Heart left ventricle (tissue), 16 donors: ENCODE measurements at regions not wholly inside any gene's neighbourhood (a gene's known extent, or its start where the extent isn't known, plus 50 kb on each side); places are given as distances from the start of the nearest gene placed in this dataset.

Experiments
- ATAC-seq, 4 donors: fragments of 200-7000 bp; cut with Tn5 transposase; one replicate each; pipeline ENCODE4 v1.9.1; 2020 to 2022; ENCODE audit warnings: moderate library complexity in 4 of 4, mild to moderate bottlenecking in 3 of 4, moderate number of reproducible peaks in 1 of 4
- DNase-seq, 5 donors: peaks; one replicate each; pipeline ENCODE4 v3.0.0-alpha.2; 2020
- H3K27ac ChIP-seq, 12 donors: fragments of 200-600 bp; sonication (generic) in 4 of 12; one replicate each; pipeline versions ENCODE4 v1.5.0 to v1.8.0; 2016 to 2022; ENCODE audit warnings: mild to moderate bottlenecking in 2 of 12
- H3K27me3 ChIP-seq, 9 donors: fragments of 200-600 bp; sonication (generic) in 2 of 9; one replicate each; pipeline versions ENCODE4 v1.5.1 to v1.8.0; 2016 to 2022; ENCODE audit warnings: mild to moderate bottlenecking in 3 of 9
- H3K36me3 ChIP-seq, 9 donors: fragments of 200-600 bp; sonication (generic) in 2 of 9; one replicate each; pipeline versions ENCODE4 v1.5.0 to v1.8.0; 2018 to 2022; ENCODE audit warnings: mild to moderate bottlenecking in 2 of 9
- H3K4me1 ChIP-seq, 12 donors: fragments of 200-600 bp; sonication (generic) in 4 of 12; one replicate each; pipeline versions ENCODE4 v1.5.0 to v1.8.0; 2016 to 2022; ENCODE audit warnings: mild to moderate bottlenecking in 3 of 12
- H3K4me3 ChIP-seq, 12 donors: fragments of 200-600 bp; sonication (generic) in 4 of 12; one replicate each; pipeline versions ENCODE4 v1.5.0 to v1.8.0; 2017 to 2022; ENCODE audit warnings: mild to moderate bottlenecking in 9 of 12, moderate library complexity in 4 of 12
- H3K9me3 ChIP-seq, 12 donors: fragments of 200-600 bp; sonication (generic) in 4 of 12; one replicate each; pipeline versions ENCODE4 v1.5.0 to v1.8.0; 2016 to 2022; ENCODE audit warnings: mild to moderate bottlenecking in 1 of 12
- POLR2A ChIP-seq, 2 donors: fragments of 450-650 bp; IDR thresholded peaks; one replicate each; pipeline ENCODE4 v1.6.1; 2017; ENCODE audit warnings: antibody characterized with exemption in 2 of 2, mild to moderate bottlenecking in 2 of 2, moderate library complexity in 2 of 2
- WGBS, 4 donors: extraction: QIAGEN DNeasy Blood & Tissue Kit in 2 of 4; methylation state at CpG; one replicate each; pipeline versions ENCODE4 v1.1.5 to v1.1.7; 2013 to 2018; 5-methylcytosine and 5-hydroxymethylcytosine counted together
- intact Hi-C, 10 donors: fragments of 100-400 bp; cut with DNase I; formaldehyde crosslinking; loops; one replicate each; pipeline versions ENCODE4 v1.11.1 to v1.14.2; 2022
- TF ChIP-seq, protein P1 (sequence below), 12 donors: fragments of 200-600 bp; sonication (generic) in 4 of 12; IDR thresholded peaks; one replicate each; pipeline versions ENCODE4 v1.5.0 to v1.8.0; 2018 to 2022; ENCODE audit warnings: antibody characterized with exemption in 12 of 12, mild to moderate bottlenecking in 5 of 12
- donor health status: ischemic (EF 13 %, LVEDD 7.1; RV severe dilation, severe dysfunction).
- donor health status: healthy with polysubstance abuse.
- donor health status: DM: no; HTN: yes; CAD: no.
- donor health status: DM: no; HTN: no; CAD: no.
- donor health status: ischemic (EF 25% LVEDD 6.9; RV normal size, moderate dysfunction).
- donor health status: ischemic (EF 25% LVEDD 5.7; RV mildly dilated, moderate dysfunction).
- donor health status: healthy.
- donor health status: DM: yes; HTN: yes; CAD: no.
- donor health status: ischemic (EF 35%, LVEDD 5.7; RV mildly dilated, moderate dysfunction).
- donor health status: nonischemic (EF 11% LVEDD 7.7; RV severe dilation, severe dysfunction).
- donor health status: DM: yes; HTN: yes; CAD: no.
- donor health status: PGD.
- donor health status: ischemic (EF 29% LVEDD 5.4; RV normal size, mild dysfunction).
- donor health status: nonischemic (EF 23%, LVEDD 6.1; RV moderate dilation, normal function).

GRCh38 chr13:106115081-106115480 is 420.4 kb downstream of the EFNB2 start:
- DNase-seq (no peak), ATAC-seq (no peak)
- 93 to 96% (median 95%) methylated on average over 2 of the region's 2 CpGs for WGBS, 4 donors

DNA sequence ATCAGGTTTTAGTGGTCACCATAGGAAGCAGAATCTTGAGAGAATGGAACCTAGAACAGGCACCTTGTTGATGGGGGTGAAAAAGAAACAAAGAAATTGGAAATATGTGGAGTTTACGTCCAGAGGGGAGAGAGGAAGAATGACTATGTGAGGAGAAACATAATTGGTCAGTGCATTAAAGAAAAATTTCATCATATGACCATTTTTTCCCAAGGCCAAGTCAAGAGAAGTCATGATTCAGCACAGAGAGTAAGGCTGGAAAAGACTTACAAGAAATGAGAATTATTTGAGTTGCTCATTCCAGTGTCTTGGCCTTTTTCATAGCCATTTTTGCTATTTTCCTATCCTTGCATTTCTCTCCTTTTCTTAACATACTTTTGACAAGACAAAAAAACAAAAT is 421.7 kb downstream of the EFNB2 start:
- ATAC-seq (no peak), DNase-seq (no peak)
- no peaks in the 10 kb centered on the region for H3K36me3 ChIP-seq
- H3K9me3 ChIP-seq = no peaks in the 10 kb centered on the region
- H3K4me3 ChIP-seq = no peak overlapping the region
- no peak for TF ChIP-seq POLR2A (IDR thresholded peaks at IDR 0.05)
- TF ChIP-seq, protein P1, sequence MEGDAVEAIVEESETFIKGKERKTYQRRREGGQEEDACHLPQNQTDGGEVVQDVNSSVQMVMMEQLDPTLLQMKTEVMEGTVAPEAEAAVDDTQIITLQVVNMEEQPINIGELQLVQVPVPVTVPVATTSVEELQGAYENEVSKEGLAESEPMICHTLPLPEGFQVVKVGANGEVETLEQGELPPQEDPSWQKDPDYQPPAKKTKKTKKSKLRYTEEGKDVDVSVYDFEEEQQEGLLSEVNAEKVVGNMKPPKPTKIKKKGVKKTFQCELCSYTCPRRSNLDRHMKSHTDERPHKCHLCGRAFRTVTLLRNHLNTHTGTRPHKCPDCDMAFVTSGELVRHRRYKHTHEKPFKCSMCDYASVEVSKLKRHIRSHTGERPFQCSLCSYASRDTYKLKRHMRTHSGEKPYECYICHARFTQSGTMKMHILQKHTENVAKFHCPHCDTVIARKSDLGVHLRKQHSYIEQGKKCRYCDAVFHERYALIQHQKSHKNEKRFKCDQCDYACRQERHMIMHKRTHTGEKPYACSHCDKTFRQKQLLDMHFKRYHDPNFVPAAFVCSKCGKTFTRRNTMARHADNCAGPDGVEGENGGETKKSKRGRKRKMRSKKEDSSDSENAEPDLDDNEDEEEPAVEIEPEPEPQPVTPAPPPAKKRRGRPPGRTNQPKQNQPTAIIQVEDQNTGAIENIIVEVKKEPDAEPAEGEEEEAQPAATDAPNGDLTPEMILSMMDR (IDR thresholded peaks at IDR 0.05) = no peak
- 89 to 100% (median 97%) methylated on average over 1 of the region's 1 CpG for WGBS, 4 donors
- intact Hi-C loops = no loop called here
- no peak overlapping the region for H3K27ac ChIP-seq
- H3K4me1 ChIP-seq = peaks cover 0 to 11% (median 0%) of the 10 kb centered on the region in 12 donors
- peaks cover 0 to 3% (median 0%) of the 10 kb centered on the region in 9 donors for H3K27me3 ChIP-seq

More at GRCh38 chr13:106115081-106115480, 420.4 kb downstream of the EFNB2 start:
- Histone ChIP-seq H3K9me3 (no peaks in the 10 kb centered on the region), H3K4me3 (no peak overlapping the region), H3K27me3 (peaks cover 0 to 3% (median 0%) of the 10 kb centered on the region in 9 donors), H3K36me3 (no peaks in the 10 kb centered on the region), H3K27ac (no peak overlapping the region), H3K4me1 (peaks cover 0 to 12% (median 0%) of the 10 kb centered on the region in 12 donors)
- intact Hi-C loops = no loop called here
- TF ChIP-seq, protein P1 (IDR thresholded peaks at IDR 0.05) = no peak
- no peak for TF ChIP-seq POLR2A (IDR thresholded peaks at IDR 0.05)

GRCh38 chr13:106112191-106112590 is 423.3 kb downstream of the EFNB2 start:
- Histone ChIP-seq H3K4me1 (peaks cover 0 to 5% (median 0%) of the 10 kb centered on the region in 12 donors), H3K27me3 (peaks cover 0 to 3% (median 0%) of the 10 kb centered on the region in 9 donors), H3K27ac (no peak overlapping the region), H3K4me3 (no peak overlapping the region), H3K9me3 (no peaks in the 10 kb centered on the region), H3K36me3 (no peaks in the 10 kb centered on the region)
- intact Hi-C loops = no loop called here
- TF ChIP-seq, protein P1 (IDR thresholded peaks at IDR 0.05) = no peak
- no peak for TF ChIP-seq POLR2A (IDR thresholded peaks at IDR 0.05)
- DNase-seq (no peak), ATAC-seq (no peak)
- WGBS, 4 donors = 83 to 91% (median 87%) methylated on average over 3 of the region's 3 CpGs

DNA sequence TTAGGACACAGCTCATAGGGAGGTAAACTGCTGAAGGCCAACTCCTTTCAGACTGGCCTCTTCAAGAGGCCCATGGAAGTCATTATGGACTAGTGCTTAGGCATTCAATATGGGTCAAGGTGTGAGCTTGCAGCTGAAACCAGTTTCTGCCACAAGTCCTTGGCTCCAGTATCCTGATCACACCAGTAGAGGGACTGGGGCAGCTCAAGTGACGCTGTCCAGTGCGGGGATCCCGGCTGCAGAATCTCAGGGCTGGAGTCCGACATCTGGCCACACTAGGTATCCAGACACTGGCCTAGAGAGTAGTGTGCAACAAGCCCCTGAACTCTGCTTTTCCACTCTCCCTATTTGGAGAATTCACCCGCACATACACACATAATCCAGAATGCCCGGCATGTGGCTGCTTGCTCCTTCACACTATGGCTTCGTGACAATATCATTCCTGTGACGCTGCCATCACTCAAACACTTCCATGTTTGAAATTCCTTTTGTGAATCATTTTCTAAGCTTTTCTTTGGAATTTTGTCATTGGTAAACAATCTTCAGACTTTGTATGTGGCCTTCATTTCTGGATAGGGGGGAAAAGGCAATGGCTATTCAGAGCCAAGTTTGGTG is 425.1 kb downstream of the EFNB2 start:
- TF ChIP-seq POLR2A (IDR thresholded peaks at IDR 0.05) = no peak
- TF ChIP-seq, protein P1 (IDR thresholded peaks at IDR 0.05) = no peak
- H3K4me1 ChIP-seq = no peaks in the 10 kb centered on the region
- H3K36me3 ChIP-seq = no peaks in the 10 kb centered on the region
- H3K27ac ChIP-seq = no peak overlapping the region
- peaks cover 0 to 3% (median 0%) of the 10 kb centered on the region in 9 donors for H3K27me3 ChIP-seq
- intact Hi-C loops = no loop called here
- DNase-seq (no peak), ATAC-seq (no peak)
- 92 to 96% (median 94%) methylated on average over 7 to 8 of the region's 8 CpGs for WGBS, 4 donors
- no peaks in the 10 kb centered on the region for H3K9me3 ChIP-seq
- H3K4me3 ChIP-seq = no peak overlapping the region
